PC-3 (cell line): ENCODE measurements at regions not wholly inside any gene's neighbourhood (a gene's known extent, or its start where the extent isn't known, plus 50 kb on each side); places are given as distances from the start of the nearest gene placed in this dataset.

Experiments used
- ATAC-seq: fragments of 200-7000 bp; cut with Tn5 transposase; 2 replicates; pipeline ENCODE4 v1.9.1; 2020; ENCODE audit warnings: mild to moderate bottlenecking, moderate library complexity
- BruUV-seq: library from RNA; stranded (reverse); fragments of 400-500 nt; replicated peaks from 2 replicates; lab custom pipeline; 2021; lab: Mats Ljungman, UMichigan
- CTCF ChIA-PET: fragments of 300-600 bp; sonication (Branson Sonifier 250); formaldehyde crosslinking; loops from one replicate; lab custom pipeline; 2022; ENCODE audit warnings: antibody characterized with exemption; lab: Charles Lee
- POLR2A ChIA-PET: fragments of 300-600 bp; sonication (Branson Sonifier 250); formaldehyde crosslinking; loops from one replicate; lab custom pipeline; 2022; ENCODE audit warnings: antibody characterized with exemption; ENCODE audit not compliant: unreplicated experiment; lab: Charles Lee
- DNase-seq: peaks from one replicate; pipeline ENCODE4 v3.0.0-alpha.2; 2015
- H2AFZ ChIP-seq: fragments of 300-600 bp; sonication (generic); 2 replicates; pipeline ENCODE4 v1.6.0; 2016; ENCODE audit warnings: antibody characterized with exemption, low read length
- H3F3A ChIP-seq: fragments of 300-600 bp; sonication (generic); one replicate; pipeline ENCODE4 v1.6.0; 2017; ENCODE audit warnings: antibody characterized with exemption, low read length, control low read depth, mild to moderate bottlenecking; ENCODE audit not compliant: unreplicated experiment
- H3K27ac ChIP-seq: fragments of 300-600 bp; sonication (generic); 2 replicates; pipeline ENCODE4 v1.5.1; 2016; ENCODE audit warnings: mild to moderate bottlenecking, low read length
- H3K27me3 ChIP-seq: fragments of 300-600 bp; sonication (generic); 2 replicates; pipeline ENCODE4 v1.6.1; 2016; ENCODE audit warnings: low read length, mixed read lengths
- H3K36me3 ChIP-seq: fragments of 300-600 bp; sonication (generic); 2 replicates; pipeline ENCODE4 v1.6.1; 2016; ENCODE audit warnings: low read depth, mixed run types, low read length, mixed read lengths
- H3K4me1 ChIP-seq: fragments of 300-600 bp; sonication (generic); 2 replicates; pipeline ENCODE4 v1.5.1; 2016; ENCODE audit warnings: low read length; ENCODE audit not compliant: insufficient read depth
- H3K4me2 ChIP-seq: fragments of 300-600 bp; sonication (generic); 2 replicates; pipeline ENCODE4 v1.6.0; 2016; ENCODE audit warnings: low read length
- H3K4me3 ChIP-seq: fragments of 300-600 bp; sonication (generic); 2 replicates; pipeline ENCODE4 v1.5.1; 2016; ENCODE audit warnings: mild to moderate bottlenecking, low read length, mixed read lengths
- H3K79me2 ChIP-seq: fragments of 300-600 bp; sonication (generic); 2 replicates; pipeline ENCODE4 v1.6.1; 2017; ENCODE audit warnings: low read length, mixed read lengths
- H3K9ac ChIP-seq: fragments of 300-600 bp; sonication (generic); 2 replicates; pipeline ENCODE4 v1.6.0; 2016; ENCODE audit warnings: mild to moderate bottlenecking, low read length
- H3K9me2 ChIP-seq: fragments of 300-600 bp; sonication (generic); replicated peaks from 2 replicates; pipeline ENCODE4 v1.6.1; 2016; ENCODE audit warnings: mixed run types, low read length, mixed read lengths
- H3K9me3 ChIP-seq: fragments of 300-600 bp; sonication (generic); 2 replicates; pipeline ENCODE4 v1.6.1; 2016; ENCODE audit warnings: low read length, mixed read lengths
- H4K20me1 ChIP-seq: fragments of 300-600 bp; sonication (generic); 2 replicates; pipeline ENCODE4 v1.6.1; 2016; ENCODE audit warnings: low read length, mixed read lengths
- CTCF ChIP-seq: fragments of 300-600 bp; sonication (generic); conservative IDR thresholded peaks from 2 replicates; pipeline ENCODE4 v1.5.1; 2017; ENCODE audit warnings: antibody characterized with exemption, low read depth, mild to moderate bottlenecking, low read length
- EZH2 ChIP-seq: fragments of 300-600 bp; sonication (generic); IDR thresholded peaks from one replicate; pipeline ENCODE4 v1.6.1; 2017; ENCODE audit warnings: antibody characterized with exemption, mild to moderate bottlenecking, low read length; ENCODE audit not compliant: unreplicated experiment
- EZH2phosphoT487 ChIP-seq: fragments of 300-600 bp; sonication (generic); IDR thresholded peaks from 2 replicates; pipeline ENCODE4 v1.6.1; 2018; ENCODE audit warnings: mild to moderate bottlenecking, antibody characterized with exemption, low read length, borderline replicate concordance
- intact Hi-C: fragments of 100-400 bp; cut with micrococcal nuclease; formaldehyde crosslinking; loops from 2 replicates; pipeline ENCODE4 v1.9.0; 2023

- POLR2A ChIA-PET = no interaction called here
Measured at GRCh38 chr4:146059151-146059550, 116.4 kb upstream of the LSM6 start.

GRCh38 chr4:146058531-146058930, 117.0 kb upstream of the LSM6 start:
- no peaks in the 10 kb centered on the region for H3F3A ChIP-seq
- H3K27ac ChIP-seq = no peak overlapping the region
- CTCF ChIA-PET = no interaction called here
- intact Hi-C loops = no loop called here
- H3K36me3 ChIP-seq = no peaks in the 10 kb centered on the region
- H3K4me3 ChIP-seq = no peak overlapping the region
- no peaks in the 10 kb centered on the region for H4K20me1 ChIP-seq
- DNase-seq (no peak), ATAC-seq (no peak)
- no peaks in the 10 kb centered on the region for H3K9me2 ChIP-seq
- TF ChIP-seq EZH2phosphoT487 = no peak
- no peak for TF ChIP-seq EZH2
- TF ChIP-seq CTCF = no peak
- H2AFZ ChIP-seq = no peak overlapping the region
- POLR2A ChIA-PET = no interaction called here
- H3K9ac ChIP-seq = no peak overlapping the region
- H3K79me2 ChIP-seq = no peaks in the 10 kb centered on the region
- H3K4me2 ChIP-seq = no peak overlapping the region
- peaks cover 31% of the 10 kb centered on the region; the same call in 1 of the 2 replicates for H3K27me3 ChIP-seq
- H3K4me1 ChIP-seq = no peaks in the 10 kb centered on the region
- BruUV-seq = no TSS peak
- H3K9me3 ChIP-seq = no peaks in the 10 kb centered on the region

More at GRCh38 chr4:146059151-146059550, 116.4 kb upstream of the LSM6 start:
- H3F3A ChIP-seq = no peaks in the 10 kb centered on the region
- H3K36me3 ChIP-seq = no peaks in the 10 kb centered on the region
- CTCF ChIA-PET = no interaction called here
- no peaks in the 10 kb centered on the region for H3K9me3 ChIP-seq
- no peak for DNase-seq
- no peak overlapping the region for H2AFZ ChIP-seq
- H3K27ac ChIP-seq = no peak overlapping the region
- peaks cover 31% of the 10 kb centered on the region; the same call in 1 of the 2 replicates for H3K27me3 ChIP-seq
- intact Hi-C loops = no loop called here
- no peak overlapping the region for H3K4me2 ChIP-seq
- no peaks in the 10 kb centered on the region for H3K4me1 ChIP-seq
- ATAC-seq = no peak
- no peaks in the 10 kb centered on the region for H4K20me1 ChIP-seq
- BruUV-seq = no TSS peak
- no peak overlapping the region for H3K9ac ChIP-seq
- H3K9me2 ChIP-seq = no peaks in the 10 kb centered on the region
- no peak for TF ChIP-seq EZH2
- no peak for TF ChIP-seq CTCF
- no peak for TF ChIP-seq EZH2phosphoT487
- no peaks in the 10 kb centered on the region for H3K79me2 ChIP-seq
- no peak overlapping the region for H3K4me3 ChIP-seq

- CTCF ChIA-PET = no interaction called here
- Histone ChIP-seq H3K27me3 (peaks cover 31% of the 10 kb centered on the region; the same call in 1 of the 2 replicates), H3K9ac (no peak overlapping the region), H4K20me1 (no peaks in the 10 kb centered on the region), H3K4me2 (no peak overlapping the region), H3K36me3 (no peaks in the 10 kb centered on the region), H2AFZ (no peak overlapping the region), H3K4me3 (no peak overlapping the region), H3K9me3 (no peaks in the 10 kb centered on the region), H3K9me2 (no peaks in the 10 kb centered on the region), H3F3A (no peaks in the 10 kb centered on the region), H3K79me2 (no peaks in the 10 kb centered on the region), H3K4me1 (0 out of 2 replicates have a peak, but pooled peaks cover 4% of the 10 kb centered on the region), H3K27ac (no peak overlapping the region)
- BruUV-seq = no TSS peak
- DNase-seq = no peak
- intact Hi-C loops = no loop called here
- no peak for ATAC-seq
- TF ChIP-seq CTCF = no peak
- POLR2A ChIA-PET = no interaction called here
Measured at GRCh38 chr4:146054676-146055075, 116.1 kb upstream of the ZNF827 start.
